Omental fat pad (tissue), 3 donors: ENCODE measurements at regions not wholly inside any gene's neighbourhood (a gene's known extent, or its start where the extent isn't known, plus 50 kb on each side); places are given as distances from the start of the nearest gene placed in this dataset.

Experiments used
- ATAC-seq: fragments of 150-250 bp; one replicate; pipeline ENCODE4 v1.9.1; 2016; ENCODE audit warnings: mild to moderate bottlenecking, moderate library complexity; ENCODE audit not compliant: low FRiP score
- DNase-seq: peaks from one replicate; pipeline ENCODE4 v3.0.0-alpha.2; 2019; ENCODE audit warnings: low spot score
- TF ChIP-seq, protein P1 (sequence below), 3 donors: fragments of 450-650 bp; IDR thresholded peaks; one replicate each; pipeline ENCODE4 v1.5.1; 2016 to 2017; ENCODE audit warnings: antibody characterized with exemption in 3 of 3, mild to moderate bottlenecking in 3 of 3, moderate library complexity in 2 of 3

DNA sequence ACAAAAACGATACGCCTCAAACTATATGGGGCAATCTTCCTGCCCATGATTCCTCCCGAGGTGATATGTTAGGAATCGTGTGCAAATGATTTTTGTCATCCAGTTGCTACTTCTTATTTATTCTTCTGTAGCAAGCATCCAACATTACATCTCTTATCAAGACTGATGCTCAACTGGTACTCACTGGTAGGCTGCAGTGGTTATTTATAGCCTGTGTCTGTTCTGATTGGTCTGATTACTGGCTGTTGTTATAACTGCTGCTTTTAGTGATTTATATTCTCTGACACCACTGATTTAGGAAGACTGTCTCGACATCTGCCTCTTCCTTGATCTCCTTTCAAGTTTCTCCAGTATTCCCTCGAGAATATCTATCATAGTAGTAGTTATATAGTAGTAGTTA, 165.8 kb downstream of the LARP7 start:
- ATAC-seq (no peak), DNase-seq (no peak)
- TF ChIP-seq, protein P1, sequence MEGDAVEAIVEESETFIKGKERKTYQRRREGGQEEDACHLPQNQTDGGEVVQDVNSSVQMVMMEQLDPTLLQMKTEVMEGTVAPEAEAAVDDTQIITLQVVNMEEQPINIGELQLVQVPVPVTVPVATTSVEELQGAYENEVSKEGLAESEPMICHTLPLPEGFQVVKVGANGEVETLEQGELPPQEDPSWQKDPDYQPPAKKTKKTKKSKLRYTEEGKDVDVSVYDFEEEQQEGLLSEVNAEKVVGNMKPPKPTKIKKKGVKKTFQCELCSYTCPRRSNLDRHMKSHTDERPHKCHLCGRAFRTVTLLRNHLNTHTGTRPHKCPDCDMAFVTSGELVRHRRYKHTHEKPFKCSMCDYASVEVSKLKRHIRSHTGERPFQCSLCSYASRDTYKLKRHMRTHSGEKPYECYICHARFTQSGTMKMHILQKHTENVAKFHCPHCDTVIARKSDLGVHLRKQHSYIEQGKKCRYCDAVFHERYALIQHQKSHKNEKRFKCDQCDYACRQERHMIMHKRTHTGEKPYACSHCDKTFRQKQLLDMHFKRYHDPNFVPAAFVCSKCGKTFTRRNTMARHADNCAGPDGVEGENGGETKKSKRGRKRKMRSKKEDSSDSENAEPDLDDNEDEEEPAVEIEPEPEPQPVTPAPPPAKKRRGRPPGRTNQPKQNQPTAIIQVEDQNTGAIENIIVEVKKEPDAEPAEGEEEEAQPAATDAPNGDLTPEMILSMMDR (IDR thresholded peaks at IDR 0.05) = no peak

DNA sequence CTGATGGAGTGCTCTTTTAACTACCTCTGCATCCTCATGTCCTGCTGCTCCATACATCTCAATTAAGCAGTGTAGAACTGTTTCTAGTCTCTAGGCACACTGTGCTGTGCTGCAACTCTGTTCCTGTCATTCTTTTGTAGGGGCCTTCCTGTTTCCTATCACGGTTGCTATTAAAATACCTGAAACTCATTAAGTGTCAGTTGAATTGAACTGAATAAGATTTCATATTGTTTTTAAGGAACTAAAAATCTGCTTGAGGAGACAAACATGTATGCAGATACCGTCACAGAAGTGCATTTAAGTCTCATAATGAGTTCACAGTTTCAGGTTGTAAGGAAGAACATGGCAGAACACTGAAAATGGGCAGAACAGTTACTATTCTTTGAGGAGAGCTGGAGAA, 170.1 kb downstream of the LARP7 start:
- TF ChIP-seq, protein P1 (IDR thresholded peaks at IDR 0.05) = no peak
- DNase-seq = no peak
- ATAC-seq = no peak

DNA sequence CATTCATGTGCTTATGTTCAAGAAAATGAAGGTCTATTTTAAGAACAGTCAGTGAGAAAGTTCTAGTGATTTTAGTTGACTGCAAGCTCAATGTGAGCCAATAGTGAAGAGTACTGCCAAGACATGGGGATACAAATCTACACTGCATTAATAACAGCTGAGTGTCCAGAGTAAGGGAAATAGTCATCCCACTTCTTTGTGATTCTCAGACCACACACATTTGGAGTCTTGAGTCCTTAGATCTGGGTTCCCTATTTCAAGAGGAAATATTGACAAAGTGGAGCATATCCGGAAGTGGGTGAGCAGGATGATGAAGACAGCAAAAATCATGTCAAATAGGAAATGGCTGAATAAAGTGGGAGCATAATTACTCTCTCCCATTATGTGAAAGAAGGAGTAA, 171.1 kb downstream of the LARP7 start:
- ATAC-seq = no peak
- DNase-seq = no peak
- TF ChIP-seq, protein P1 (IDR thresholded peaks at IDR 0.05) = no peak

DNA sequence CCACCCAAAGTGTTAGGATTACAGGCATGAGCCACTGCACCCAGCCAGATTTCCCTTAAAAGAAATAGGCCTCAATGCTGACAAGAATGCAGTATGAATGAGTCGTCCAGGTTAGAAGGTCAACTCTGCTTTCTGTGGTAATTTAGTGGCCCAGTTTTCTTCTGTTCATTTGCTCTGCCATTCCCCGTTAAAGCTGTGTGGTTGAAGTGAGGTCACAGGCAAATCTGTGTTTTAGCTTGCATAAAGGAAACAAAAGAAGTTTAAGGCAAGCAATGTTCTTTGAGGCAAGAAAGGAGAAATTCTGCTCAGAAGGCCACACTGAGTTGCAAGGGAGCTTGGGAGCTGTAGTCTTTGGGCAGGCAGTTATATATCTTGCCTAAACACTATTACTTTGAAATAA, 176.8 kb downstream of the LARP7 start:
- TF ChIP-seq, protein P1 (IDR thresholded peaks at IDR 0.05) = no peak
- DNase-seq (no peak), ATAC-seq (no peak)

GRCh38 chr4:112817933-112818593, 181.1 kb downstream of the LARP7 start:
- TF ChIP-seq, protein P1 (IDR thresholded peaks at IDR 0.05) = no peak
- peak; percentile 46 for DNase-seq
- ATAC-seq = peak; percentile 100

GRCh38 chr4:112818594-112818965, 181.6 kb downstream of the LARP7 start:
- DNase-seq (no peak), ATAC-seq (no peak)
- TF ChIP-seq, protein P1 (IDR thresholded peaks at IDR 0.05) = no peak

DNA sequence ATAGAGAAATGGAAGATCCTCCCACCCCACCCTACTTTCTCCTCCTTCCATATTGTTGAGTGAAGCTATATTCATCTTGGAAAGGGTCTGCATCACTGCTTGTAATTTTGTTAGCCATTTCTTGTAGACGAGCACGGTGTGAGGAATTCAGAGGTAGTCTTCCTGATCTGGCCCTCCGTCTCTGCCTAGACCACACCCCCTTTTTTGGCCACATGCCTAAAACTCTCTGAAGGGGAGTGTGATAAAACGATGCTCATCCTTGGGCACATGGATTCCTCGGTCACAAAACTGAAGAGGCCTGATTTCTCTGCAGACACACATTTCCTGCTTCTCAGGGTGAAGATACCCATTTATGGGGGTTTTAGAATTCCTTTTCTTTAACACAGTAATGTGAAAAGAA, 182.8 kb downstream of the LARP7 start:
- DNase-seq = no peak
- ATAC-seq = no peak
- TF ChIP-seq, protein P1 (IDR thresholded peaks at IDR 0.05) = no peak
